CD14-positive monocyte (primary cell): ENCODE measurements at regions not wholly inside any gene's neighbourhood (a gene's known extent, or its start where the extent isn't known, plus 50 kb on each side); places are given as distances from the start of the nearest gene placed in this dataset.

ENCODE experiments used
- DNase-seq, 3 donors: peaks; one replicate each; pipeline ENCODE4 v3.0.0-alpha.2; 2011 to 2022
- H2AFZ ChIP-seq: 2 replicates; pipeline ENCODE4 v1.6.0; 2012; ENCODE audit warnings: mild to moderate bottlenecking, low read depth, low read length, inconsistent platforms; ENCODE audit not compliant: insufficient read depth, poor library complexity, severe bottlenecking
- H3K27ac ChIP-seq, 2 donors: 1 replicate in 1 of 2; 2 replicates in 1 of 2; pipeline ENCODE4 v1.5.1; 2012 to 2013; ENCODE audit warnings: low read length in 2 of 2, control low read depth in 1 of 2, inconsistent platforms in 1 of 2, low read depth in 1 of 2, mild to moderate bottlenecking in 1 of 2
- H3K27me3 ChIP-seq, 2 donors: one replicate each; pipeline versions ENCODE4 v1.6.0 to v1.6.1; 2011 to 2013; ENCODE audit warnings: low read length in 2 of 2; ENCODE audit not compliant: control insufficient read depth in 2 of 2, insufficient read depth in 2 of 2
- H3K36me3 ChIP-seq, 2 donors: replicated peaks in 1 of 2; 1 replicate in 1 of 2; 2 replicates in 1 of 2; pipeline versions ENCODE4 v1.5.1 to v1.6.1; 2012 to 2013; ENCODE audit warnings: low read length in 2 of 2, control low read depth in 1 of 2, inconsistent platforms in 1 of 2, mild to moderate bottlenecking in 1 of 2; ENCODE audit not compliant: insufficient read depth in 2 of 2, control insufficient read depth in 1 of 2
- H3K4me1 ChIP-seq, 2 donors: 1 replicate in 1 of 2; 2 replicates in 1 of 2; pipeline versions ENCODE4 v1.5.1 to v1.6.1; 2012 to 2013; ENCODE audit warnings: low read length in 2 of 2, control low read depth in 1 of 2, inconsistent platforms in 1 of 2, mild to moderate bottlenecking in 1 of 2, moderate library complexity in 1 of 2; ENCODE audit not compliant: insufficient read depth in 2 of 2, control insufficient read depth in 1 of 2
- H3K4me2 ChIP-seq: replicated peaks from 2 replicates; pipeline ENCODE3; 2012; ENCODE audit warnings: low read length, moderate library complexity, mild to moderate bottlenecking; ENCODE audit not compliant: poor library complexity, severe bottlenecking; ENCODE audit errors: extremely low read depth
- H3K4me3 ChIP-seq, 3 experiments: fragments of 200-600 bp in 1 of 3; sonication (generic) in 1 of 3; replicated peaks in 1 of 3; 1 replicate in 2 of 3; 2 replicates in 1 of 3; pipeline ENCODE4 v1.5.1; 2011 to 2013; ENCODE audit warnings: low read length in 3 of 3, mild to moderate bottlenecking in 3 of 3, control low read depth in 2 of 3, low read depth in 2 of 3, inconsistent platforms in 1 of 3, moderate library complexity in 1 of 3
- H3K79me2 ChIP-seq: 2 replicates; pipeline ENCODE4 v1.6.0; 2012; ENCODE audit warnings: mild to moderate bottlenecking, control low read depth, inconsistent platforms, low read length, moderate library complexity; ENCODE audit not compliant: insufficient read depth
- H3K9ac ChIP-seq: 2 replicates; pipeline ENCODE4 v1.6.0; 2017; ENCODE audit warnings: low read length, mild to moderate bottlenecking; ENCODE audit not compliant: insufficient read depth, poor library complexity, severe bottlenecking
- H3K9me3 ChIP-seq, 2 donors: replicated peaks in 1 of 2; 1 replicate in 1 of 2; 2 replicates in 1 of 2; pipeline versions ENCODE4 v1.5.1 to v1.6.1; 2012 to 2013; ENCODE audit warnings: low read length in 2 of 2, control low read depth in 1 of 2; ENCODE audit not compliant: control insufficient read depth in 1 of 2, insufficient read depth in 1 of 2
- H4K20me1 ChIP-seq: 2 replicates; pipeline ENCODE4 v1.6.0; 2012; ENCODE audit warnings: mild to moderate bottlenecking, low read length, control low read depth, moderate library complexity; ENCODE audit not compliant: insufficient read depth
- H3K27ac Mint-ChIP-seq, 7 donors: one replicate each; pipeline ENCODE4 v1.8.0; 2020; ENCODE audit warnings: mild to moderate bottlenecking in 7 of 7, mixed read lengths in 7 of 7, moderate library complexity in 6 of 7, inconsistent platforms in 2 of 7
- H3K27me3 Mint-ChIP-seq, 3 donors: one replicate each; pipeline ENCODE4 v1.8.0; 2021 to 2022; ENCODE audit warnings: low read depth in 3 of 3, mild to moderate bottlenecking in 3 of 3, mixed read lengths in 3 of 3, moderate library complexity in 3 of 3, inconsistent platforms in 1 of 3
- H3K36me3 Mint-ChIP-seq, 2 donors: one replicate each; pipeline ENCODE4 v1.8.0; 2020; ENCODE audit warnings: mixed read lengths in 2 of 2, inconsistent platforms in 1 of 2, mild to moderate bottlenecking in 1 of 2
- H3K4me1 Mint-ChIP-seq: one replicate; pipeline ENCODE4 v1.8.0; 2020; ENCODE audit warnings: mild to moderate bottlenecking, mixed read lengths
- H3K4me3 Mint-ChIP-seq, 2 donors: one replicate each; pipeline ENCODE4 v1.8.0; 2020; ENCODE audit warnings: mild to moderate bottlenecking in 2 of 2, mixed read lengths in 2 of 2, moderate library complexity in 1 of 2
- H3K9me3 Mint-ChIP-seq, 7 donors: one replicate each; pipeline ENCODE4 v1.8.0; 2020 to 2022; ENCODE audit warnings: mixed read lengths in 7 of 7, mild to moderate bottlenecking in 6 of 7, moderate library complexity in 6 of 7, inconsistent platforms in 2 of 7
- CTCF ChIP-seq: fragments of 200-600 bp; IDR thresholded peaks from one replicate; pipeline ENCODE4 v1.8.0; 2022; ENCODE audit warnings: antibody characterized with exemption, mild to moderate bottlenecking
- WGBS: methylation state at CpG from one replicate; pipeline ENCODE4 v1.1.5; 2013; ENCODE audit warnings: missing lambda C conversion rate; ENCODE audit not compliant: insufficient coverage; 5-methylcytosine and 5-hydroxymethylcytosine counted together
- intact Hi-C, 2 donors: fragments of 100-400 bp; cut with micrococcal nuclease; formaldehyde crosslinking; loops; one replicate each; pipeline versions ENCODE4 v1.15.0 to v1.15.1; 2023

GRCh38 chr2:133755480-133756300, 187.4 kb upstream of the NCKAP5 start:
- H3K36me3 Mint-ChIP-seq, result no peaks in the 10 kb centered on the region
- WGBS, result 100% methylated on average over 3 of the region's 6 CpGs
- no peak overlapping the region for H3K4me3 Mint-ChIP-seq
- Histone ChIP-seq H3K4me3 (no peak overlapping the region), H2AFZ (no peak overlapping the region), H3K36me3 (no peaks in the 10 kb centered on the region), H3K4me2 (no peak overlapping the region), H3K27me3 (no peaks in the 10 kb centered on the region), H3K4me1 (no peaks in the 10 kb centered on the region), H3K27ac (no peak overlapping the region), H3K9me3 (no peaks in the 10 kb centered on the region), H3K9ac (no peak overlapping the region), H3K79me2 (no peaks in the 10 kb centered on the region), H4K20me1 (no peaks in the 10 kb centered on the region)
- H3K27me3 Mint-ChIP-seq, result peaks cover 0 to 5% (median 0%) of the 10 kb centered on the region in 3 donors
- H3K27ac Mint-ChIP-seq, result no peak overlapping the region
- H3K4me1 Mint-ChIP-seq, result no peaks in the 10 kb centered on the region
- intact Hi-C loops, result no loop called here
- peaks cover 0 to 1% (median 0%) of the 10 kb centered on the region in 7 donors for H3K9me3 Mint-ChIP-seq
- DNase-seq, result no peak
- TF ChIP-seq CTCF, result no peak

GRCh38 chr2:133756833-133757232, 188.6 kb upstream of the NCKAP5 start:
- DNase-seq, result no peak
- Histone ChIP-seq H3K36me3 (no peaks in the 10 kb centered on the region), H3K9me3 (no peaks in the 10 kb centered on the region), H3K4me1 (no peaks in the 10 kb centered on the region), H3K4me2 (no peak overlapping the region), H3K4me3 (no peak overlapping the region), H2AFZ (no peak overlapping the region), H4K20me1 (no peaks in the 10 kb centered on the region), H3K27ac (no peak overlapping the region), H3K27me3 (no peaks in the 10 kb centered on the region), H3K79me2 (no peaks in the 10 kb centered on the region), H3K9ac (no peak overlapping the region)
- intact Hi-C loops, result no loop called here
- Mint-ChIP-seq H3K4me1 (no peaks in the 10 kb centered on the region), H3K4me3 (no peak overlapping the region), H3K27ac (no peak overlapping the region), H3K9me3 (peaks cover 0 to 4% (median 1%) of the 10 kb centered on the region in 7 donors), H3K27me3 (peaks cover 0 to 5% (median 0%) of the 10 kb centered on the region in 3 donors), H3K36me3 (no peaks in the 10 kb centered on the region)
- no CpG with 5 or more reads among the region's 1 CpG for WGBS
- no peak for TF ChIP-seq CTCF
